ENCODE measurements at regions not wholly inside any gene's neighbourhood (a gene's known extent, or its start where the extent isn't known, plus 50 kb on each side); places are given as distances from the start of the nearest gene placed in this dataset.

DNA sequence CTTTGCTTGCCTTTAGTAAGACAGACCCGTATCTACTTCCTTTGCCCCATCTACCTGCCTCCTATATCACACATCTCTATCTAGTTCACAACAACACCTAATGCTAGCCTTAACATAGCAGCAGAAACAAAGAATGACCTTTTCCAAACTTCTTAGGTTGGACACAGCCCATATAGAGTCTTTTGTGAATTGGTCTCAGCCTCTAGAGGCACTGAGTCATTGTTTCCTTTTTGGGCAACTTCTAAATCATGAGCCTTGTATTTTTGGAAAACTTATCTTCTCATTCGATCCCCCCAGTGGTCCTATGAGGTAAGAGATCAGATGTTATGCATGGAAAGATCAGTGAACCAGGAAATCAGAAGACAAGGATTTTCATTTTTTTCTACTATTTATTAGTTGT lies 679.4 kb upstream of the USP24 start:
- DNase-seq (ENCODE audit: insufficient read length) (no peak), FAIRE-seq (no peak)
- TF ChIP-seq POLR2A (IDR thresholded peaks at IDR 0.05; ENCODE audit: low read depth, low read length) = no peak
- no peak for TF ChIP-seq TAF1 (IDR thresholded peaks at IDR 0.05; ENCODE audit: borderline replicate concordance, low read depth, low read length)
- no peak for TF ChIP-seq POLR2AphosphoS5 (IDR thresholded peaks at IDR 0.05; ENCODE audit: low read depth, low read length)

GRCh38 chr1:55893155-55893554 lies 678.0 kb upstream of the USP24 start:
- DNase-seq (ENCODE audit: insufficient read length) = no peak

DNA sequence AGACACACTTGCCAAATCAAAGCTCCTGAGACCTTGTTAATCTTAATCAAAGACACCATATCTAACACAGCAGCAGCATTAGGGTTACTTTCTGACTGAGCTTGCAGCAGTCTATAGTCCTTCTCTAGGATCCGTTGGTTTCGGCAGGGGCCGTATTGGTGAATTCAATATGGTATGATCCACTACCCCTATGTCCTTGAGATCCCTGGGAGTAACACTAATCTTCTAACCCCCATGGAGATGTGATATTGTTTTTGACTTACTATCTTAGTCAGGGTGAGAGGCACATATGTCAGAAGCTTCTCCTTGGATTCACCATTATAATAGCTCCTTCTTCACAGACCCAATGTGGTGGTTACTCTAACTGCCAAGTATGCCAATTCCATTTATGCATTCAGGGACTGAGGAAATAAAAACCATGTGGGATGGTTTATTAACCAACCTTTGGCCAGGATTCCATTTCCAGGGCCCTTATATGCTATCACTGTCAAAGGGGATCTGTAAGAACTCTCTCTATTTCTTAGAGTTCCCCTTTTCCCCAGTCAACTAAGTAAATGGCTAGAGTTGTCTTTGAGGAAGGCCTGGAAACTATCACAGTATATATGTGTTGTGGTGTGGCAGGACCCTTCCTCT lies 673.6 kb upstream of the USP24 start:
- FAIRE-seq (no peak), DNase-seq (ENCODE audit: insufficient read length) (no peak)
- TF ChIP-seq TAF1 (IDR thresholded peaks at IDR 0.05; ENCODE audit: borderline replicate concordance, low read depth, low read length) (no peak), POLR2A (IDR thresholded peaks at IDR 0.05; ENCODE audit: low read depth, low read length) (no peak), POLR2AphosphoS5 (IDR thresholded peaks at IDR 0.05; ENCODE audit: low read depth, low read length) (no peak)

More at GRCh38 chr1:55893155-55893554, 678.0 kb upstream of the USP24 start:
- no peak for FAIRE-seq
- no peak for TF ChIP-seq TAF1 (IDR thresholded peaks at IDR 0.05; ENCODE audit: borderline replicate concordance, low read depth, low read length)
- no peak for TF ChIP-seq POLR2AphosphoS5 (IDR thresholded peaks at IDR 0.05; ENCODE audit: low read depth, low read length)
- TF ChIP-seq POLR2A (IDR thresholded peaks at IDR 0.05; ENCODE audit: low read depth, low read length) = no peak

GRCh38 chr1:55886856-55887712 lies 671.9 kb upstream of the USP24 start:
- no peak for DNase-seq (ENCODE audit: insufficient read length)
- FAIRE-seq = no peak
- TF ChIP-seq POLR2AphosphoS5 (IDR thresholded peaks at IDR 0.05; ENCODE audit: low read depth, low read length) (no peak), POLR2A (IDR thresholded peaks at IDR 0.05; ENCODE audit: low read depth, low read length) (no peak)

DNA sequence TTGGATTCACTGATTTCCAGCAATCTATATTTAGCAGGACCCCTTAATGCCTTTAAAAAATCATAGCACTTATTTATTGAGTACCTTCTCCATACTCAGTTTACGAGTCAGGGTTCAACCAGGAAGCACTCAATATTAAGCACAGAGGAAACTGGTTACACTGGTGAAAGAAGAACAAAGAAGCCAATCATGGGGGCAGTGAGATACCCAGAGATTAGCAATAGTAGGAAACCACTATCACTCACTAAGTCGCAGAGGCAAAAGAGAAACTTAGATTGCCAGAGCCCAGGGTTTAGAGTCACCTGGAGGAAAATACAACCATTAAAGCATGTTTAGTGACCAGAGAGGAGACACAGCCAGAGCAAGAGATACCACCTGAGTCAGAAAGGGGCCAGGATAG lies 670.5 kb upstream of the USP24 start:
- no peak for DNase-seq (ENCODE audit: insufficient read length)
- TF ChIP-seq TAF1 (IDR thresholded peaks at IDR 0.05; ENCODE audit: borderline replicate concordance, low read depth, low read length) = no peak
- TF ChIP-seq POLR2A (IDR thresholded peaks at IDR 0.05; ENCODE audit: low read depth, low read length) = no peak
- no peak for TF ChIP-seq POLR2AphosphoS5 (IDR thresholded peaks at IDR 0.05; ENCODE audit: low read depth, low read length)
- no peak for FAIRE-seq

DNA sequence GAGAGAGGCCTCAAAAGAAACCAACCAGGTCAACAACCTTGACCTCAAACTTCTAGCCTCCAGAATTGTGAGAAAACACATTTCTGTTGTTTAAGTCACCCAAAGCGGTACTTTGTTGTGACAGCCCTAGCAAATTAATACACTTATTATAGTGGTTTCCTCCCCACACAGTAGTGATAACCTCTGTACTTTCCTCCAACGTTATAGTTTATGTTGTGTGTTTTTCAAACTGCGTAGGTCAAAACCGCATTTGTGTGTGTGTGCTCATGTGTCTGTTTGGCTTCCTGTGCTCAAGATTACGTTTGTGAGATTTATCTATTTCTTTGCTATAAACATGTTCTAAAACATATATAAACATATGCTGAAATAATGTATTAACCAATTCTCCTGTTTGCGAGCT lies 667.8 kb upstream of the USP24 start:
- DNase-seq (ENCODE audit: insufficient read length) (no peak), FAIRE-seq (no peak)
- no peak for TF ChIP-seq POLR2A (IDR thresholded peaks at IDR 0.05; ENCODE audit: low read depth, low read length)
- no peak for TF ChIP-seq POLR2AphosphoS5 (IDR thresholded peaks at IDR 0.05; ENCODE audit: low read depth, low read length)
- no peak for TF ChIP-seq TAF1 (IDR thresholded peaks at IDR 0.05; ENCODE audit: borderline replicate concordance, low read depth, low read length)

- no peak for TF ChIP-seq POLR2A (IDR thresholded peaks at IDR 0.05; ENCODE audit: low read depth, low read length)
- TF ChIP-seq TAF1 (IDR thresholded peaks at IDR 0.05; ENCODE audit: borderline replicate concordance, low read depth, low read length) = no peak
- TF ChIP-seq POLR2AphosphoS5 (IDR thresholded peaks at IDR 0.05; ENCODE audit: low read depth, low read length) = no peak
- no peak for DNase-seq (ENCODE audit: insufficient read length)
These were observed 664.2 kb upstream of the USP24 start for GRCh38 chr1:55879346-55879745.

GRCh38 chr1:55877437-55878232 lies 662.5 kb upstream of the USP24 start:
- FAIRE-seq = no peak
- DNase-seq (ENCODE audit: insufficient read length) = no peak
- TF ChIP-seq POLR2AphosphoS5 (IDR thresholded peaks at IDR 0.05; ENCODE audit: low read depth, low read length) (no peak), TAF1 (IDR thresholded peaks at IDR 0.05; ENCODE audit: borderline replicate concordance, low read depth, low read length) (no peak), POLR2A (IDR thresholded peaks at IDR 0.05; ENCODE audit: low read depth, low read length) (no peak)

More at GRCh38 chr1:55879346-55879745, 664.2 kb upstream of the USP24 start:
- no peak for FAIRE-seq

GRCh38 chr1:55876276-55877060 lies 661.3 kb upstream of the USP24 start:
- FAIRE-seq (no peak), DNase-seq (ENCODE audit: insufficient read length) (no peak)
- no peak for TF ChIP-seq TAF1 (IDR thresholded peaks at IDR 0.05; ENCODE audit: borderline replicate concordance, low read depth, low read length)
- TF ChIP-seq POLR2AphosphoS5 (IDR thresholded peaks at IDR 0.05; ENCODE audit: low read depth, low read length) = no peak
- no peak for TF ChIP-seq POLR2A (IDR thresholded peaks at IDR 0.05; ENCODE audit: low read depth, low read length)

GRCh38 chr1:55870106-55870505 lies 654.9 kb upstream of the USP24 start:
- DNase-seq (ENCODE audit: insufficient read length) = no peak
- TF ChIP-seq POLR2AphosphoS5 (IDR thresholded peaks at IDR 0.05; ENCODE audit: low read depth, low read length) (no peak), POLR2A (IDR thresholded peaks at IDR 0.05; ENCODE audit: low read depth, low read length) (no peak), TAF1 (IDR thresholded peaks at IDR 0.05; ENCODE audit: borderline replicate concordance, low read depth, low read length) (no peak)

GRCh38 chr1:55869065-55869464 lies 653.9 kb upstream of the USP24 start:
- FAIRE-seq = no peak
- TF ChIP-seq POLR2A (IDR thresholded peaks at IDR 0.05; ENCODE audit: low read depth, low read length) (no peak), POLR2AphosphoS5 (IDR thresholded peaks at IDR 0.05; ENCODE audit: low read depth, low read length) (no peak), TAF1 (IDR thresholded peaks at IDR 0.05; ENCODE audit: borderline replicate concordance, low read depth, low read length) (no peak)
- DNase-seq (ENCODE audit: insufficient read length) = no peak

More at GRCh38 chr1:55870106-55870505, 654.9 kb upstream of the USP24 start:
- no peak for FAIRE-seq
